NOMO-1 treated with dmso at 0.1 percent for 144 hours (cell line): ENCODE measurements at regions not wholly inside any gene's neighbourhood (a gene's known extent, or its start where the extent isn't known, plus 50 kb on each side); places are given as distances from the start of the nearest gene placed in this dataset.
"Not testable (repeated sequence)": the region's sequence is repeated elsewhere in the genome, so short reads cannot be mapped to it uniquely, and the experiment has no call there.

Experiments used
- DNase-seq: peaks from one replicate; lab custom pipeline; 2025; ENCODE audit not compliant: unreplicated experiment; lab: John Stamatoyannopoulos, UW

DNA sequence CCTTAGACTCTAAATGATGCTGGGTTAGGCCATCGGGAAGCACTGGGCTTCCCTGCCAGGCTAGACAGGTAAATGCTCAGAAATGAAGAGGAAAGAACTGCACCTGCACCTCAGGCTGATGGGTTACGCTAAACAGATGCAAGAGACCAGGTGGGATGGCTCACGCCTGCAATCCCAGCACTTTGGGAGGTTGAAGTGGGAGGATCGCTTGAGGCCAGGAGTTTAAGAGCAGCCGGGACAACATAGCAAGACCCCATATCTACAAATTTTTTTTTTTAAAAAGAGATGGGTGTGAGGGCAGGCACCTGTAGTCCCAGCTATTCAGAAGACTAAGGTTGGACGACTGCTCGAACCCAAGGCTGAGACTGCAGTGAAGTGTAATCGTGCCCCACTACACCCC, 634.7 kb downstream of the UQCRFS1 start:
- no peak for DNase-seq

DNA sequence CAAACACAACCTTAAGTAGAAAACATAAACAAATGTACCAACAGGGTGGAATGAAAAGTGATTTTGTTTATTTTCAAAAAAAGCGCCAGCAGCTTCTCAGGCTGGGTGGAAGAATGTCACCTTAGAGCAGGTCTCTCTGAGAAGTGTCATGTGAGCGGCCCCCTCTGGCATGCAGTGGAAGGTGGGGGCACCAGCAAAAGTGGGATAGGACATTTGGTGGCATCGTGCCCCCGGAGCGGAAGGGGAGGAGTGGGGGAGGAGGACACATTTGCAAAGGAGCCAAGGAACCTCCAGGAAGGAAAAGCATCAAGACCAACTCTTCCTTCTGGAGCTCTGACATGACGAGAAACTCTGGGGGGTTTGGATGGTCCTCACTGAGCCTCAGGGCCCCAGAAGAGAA, 635.3 kb downstream of the UQCRFS1 start:
- DNase-seq: no peak

DNA sequence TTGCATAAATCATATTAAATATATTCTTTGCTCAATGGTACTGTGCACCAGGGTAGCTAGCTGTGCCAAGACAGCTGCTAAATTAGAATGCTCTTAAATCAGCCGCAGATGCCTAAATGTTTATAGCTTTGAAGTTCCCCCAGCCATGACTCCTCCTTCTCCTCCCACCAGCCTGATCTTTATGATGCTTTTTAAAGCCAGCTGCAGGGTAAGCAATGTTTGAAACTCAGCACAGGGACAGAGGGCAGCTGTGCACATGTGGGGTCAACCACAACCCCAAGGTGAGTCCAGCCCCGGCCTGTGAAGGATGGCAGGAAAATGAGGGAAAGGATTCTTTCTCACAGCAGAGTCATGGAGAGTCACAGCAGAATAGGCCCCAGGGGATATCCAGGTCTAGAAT, 635.7 kb downstream of the UQCRFS1 start:
- no peak for DNase-seq

DNA sequence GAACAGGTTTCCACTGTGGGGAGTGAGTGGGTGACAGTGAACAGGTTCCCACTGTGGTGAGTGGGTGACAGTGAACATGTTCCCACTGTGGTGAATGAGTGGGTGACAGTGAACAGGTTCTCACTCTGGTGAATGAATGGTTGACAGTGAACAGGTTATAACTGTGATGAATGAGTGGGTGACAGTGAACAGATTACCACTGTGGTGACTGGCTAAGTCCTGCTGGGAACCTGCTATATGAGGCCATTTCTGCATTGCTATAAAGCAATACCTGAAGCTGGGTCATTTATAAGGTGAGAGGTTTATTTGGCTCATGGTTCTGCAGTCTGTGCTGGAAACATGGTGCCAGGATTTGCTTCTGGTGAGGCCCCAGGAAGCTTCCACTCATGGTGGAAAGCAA, 637.1 kb downstream of the UQCRFS1 start:
- DNase-seq: no peak

DNA sequence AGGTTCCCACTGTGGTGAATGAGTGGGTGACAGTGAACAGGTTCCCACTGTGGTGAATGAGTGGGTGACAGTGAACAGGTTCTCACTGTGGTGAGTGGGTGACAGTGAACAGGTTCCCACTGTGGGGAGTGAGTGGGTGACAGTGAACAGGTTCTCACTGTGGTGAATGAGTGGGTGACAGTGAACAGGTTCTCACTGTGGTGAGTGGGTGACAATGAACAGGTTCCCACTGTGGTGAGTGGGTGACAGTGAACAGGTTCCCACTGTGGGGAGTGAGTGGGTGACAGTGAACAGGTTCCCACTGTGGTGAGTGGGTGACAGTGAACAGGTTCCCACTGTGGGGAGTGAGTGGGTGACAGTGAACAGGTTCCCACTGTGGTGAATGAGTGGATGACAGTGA, 637.6 kb downstream of the UQCRFS1 start:
- not testable (repeated sequence) for DNase-seq

DNA sequence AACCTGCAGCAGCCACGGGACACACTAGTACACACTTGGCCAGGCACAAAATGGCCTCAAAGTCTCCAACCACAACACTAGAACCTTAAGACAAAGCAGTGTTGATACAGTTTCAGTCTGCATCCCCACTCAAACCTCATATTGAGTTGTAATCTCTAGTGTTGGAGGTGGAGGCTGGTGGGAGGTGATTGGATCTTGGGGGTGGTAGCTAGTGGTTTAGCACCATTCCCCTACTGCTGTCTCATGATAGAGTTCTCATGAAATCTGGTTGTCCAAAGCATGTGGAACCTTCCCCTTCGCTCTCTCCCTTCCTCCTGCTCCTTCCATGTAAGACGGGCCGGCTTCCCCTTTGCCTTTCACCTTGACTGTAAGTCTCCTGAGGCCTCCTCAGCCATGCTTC, 638.7 kb downstream of the UQCRFS1 start:
- DNase-seq: no peak

DNA sequence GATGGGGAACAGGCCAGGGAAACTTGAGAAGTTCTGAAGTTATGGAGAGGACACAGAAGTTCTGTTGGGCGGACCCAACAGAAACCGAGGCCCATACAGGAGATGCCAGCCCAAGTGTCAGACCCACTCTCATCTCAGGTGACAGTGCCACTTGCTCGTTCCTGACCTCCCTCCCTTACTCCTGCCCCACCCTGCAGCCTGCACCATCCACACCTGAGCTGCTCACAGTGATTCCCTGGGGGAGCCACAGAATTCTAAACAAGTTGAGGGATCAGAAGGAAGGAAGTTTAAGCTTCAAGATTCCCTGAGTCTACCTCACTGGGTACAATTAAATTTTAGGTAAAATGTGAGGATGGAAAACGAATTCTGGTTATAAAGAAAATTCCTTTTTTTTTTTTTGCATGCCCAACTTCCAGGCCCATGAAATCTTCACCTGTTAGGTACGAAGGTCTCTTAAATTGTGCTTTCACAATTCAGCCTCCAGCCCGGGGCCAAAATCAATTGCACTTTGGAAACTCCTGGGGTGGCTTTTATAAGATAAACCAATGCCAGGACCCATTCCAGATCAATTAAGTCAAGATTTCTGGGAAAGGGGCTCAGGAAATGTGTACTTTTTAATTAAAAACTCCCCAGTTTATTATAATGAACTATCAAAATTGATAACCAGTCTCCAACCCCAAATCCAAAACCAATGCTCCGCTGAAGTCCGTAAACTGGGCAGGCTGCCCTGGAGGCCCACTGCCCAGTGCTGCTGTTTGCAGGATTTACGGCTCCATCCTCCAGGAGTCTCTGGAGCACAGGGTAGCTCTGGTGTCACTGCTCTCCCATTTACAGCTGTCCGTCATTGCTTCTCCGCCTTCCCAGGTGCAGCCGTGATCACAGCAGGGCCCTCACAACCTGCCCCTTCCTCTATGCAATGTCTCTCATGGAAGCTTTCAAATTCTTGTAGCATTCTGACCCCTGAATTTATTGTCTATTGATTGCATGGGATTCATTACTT, 643.5 kb downstream of the UQCRFS1 start:
- DNase-seq: no peak

DNA sequence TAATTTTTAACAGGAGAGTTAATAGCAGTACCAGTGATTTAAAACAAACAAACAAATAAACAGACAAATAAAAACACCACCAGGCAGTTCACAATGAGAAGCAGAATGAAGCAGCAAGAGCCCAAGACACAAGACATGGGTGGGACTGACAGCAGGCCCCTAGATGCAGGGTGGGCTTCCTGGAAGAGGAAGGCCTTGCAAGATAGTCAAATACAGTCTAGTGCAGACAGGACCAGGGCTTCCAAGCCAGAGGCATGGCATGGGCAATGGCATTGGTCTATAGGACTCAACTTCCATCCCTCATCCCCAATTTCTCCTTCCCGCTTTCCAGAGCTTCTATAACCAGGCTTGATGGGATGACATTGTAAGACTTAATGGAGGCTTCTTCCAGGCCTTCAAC, 645.1 kb downstream of the UQCRFS1 start:
- no peak for DNase-seq

DNA sequence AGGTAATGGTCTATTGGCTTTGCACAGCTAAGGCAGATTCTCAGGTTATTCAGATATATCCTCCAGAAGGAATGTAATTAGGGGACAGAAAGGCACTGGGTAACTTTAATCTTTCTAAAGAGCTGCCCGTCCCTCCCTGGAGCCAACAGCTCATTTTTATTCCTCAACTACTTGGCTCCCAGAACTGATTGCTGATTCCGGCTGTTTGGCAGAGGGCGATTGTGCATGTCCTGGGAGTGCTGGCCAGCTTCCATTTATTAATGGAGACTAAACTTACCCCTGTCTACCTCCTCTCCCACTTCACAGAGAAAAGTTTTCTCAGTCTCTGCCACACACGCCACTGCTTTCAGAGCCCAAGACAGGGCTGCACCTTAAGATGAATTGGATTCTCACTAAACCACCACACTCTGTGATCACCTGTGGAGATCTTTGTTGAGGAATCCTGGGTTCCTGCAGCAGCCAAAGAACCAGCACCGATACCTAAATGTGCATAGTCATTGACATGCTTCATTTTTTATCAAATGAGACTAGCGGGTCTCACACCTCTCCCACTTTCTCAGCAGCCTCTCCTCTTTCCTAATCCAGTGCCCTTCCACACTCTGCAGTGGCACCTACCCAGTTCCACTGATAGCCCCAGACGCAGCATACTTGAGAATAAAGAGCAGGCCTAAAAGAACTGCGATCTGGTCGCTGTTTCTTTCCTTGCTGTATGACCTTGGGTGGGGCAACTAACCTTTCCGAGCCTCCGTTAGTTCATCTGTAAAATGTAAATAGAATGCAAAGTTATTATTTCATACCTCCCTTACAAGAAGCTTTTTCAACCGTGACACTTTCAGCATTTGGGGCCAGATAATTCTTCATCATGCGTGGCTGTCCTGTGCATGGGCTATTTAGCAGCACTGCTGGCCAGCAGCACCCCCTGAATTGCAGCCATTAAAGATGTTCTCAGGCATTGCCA, 648.7 kb downstream of the UQCRFS1 start:
- DNase-seq: no peak

DNA sequence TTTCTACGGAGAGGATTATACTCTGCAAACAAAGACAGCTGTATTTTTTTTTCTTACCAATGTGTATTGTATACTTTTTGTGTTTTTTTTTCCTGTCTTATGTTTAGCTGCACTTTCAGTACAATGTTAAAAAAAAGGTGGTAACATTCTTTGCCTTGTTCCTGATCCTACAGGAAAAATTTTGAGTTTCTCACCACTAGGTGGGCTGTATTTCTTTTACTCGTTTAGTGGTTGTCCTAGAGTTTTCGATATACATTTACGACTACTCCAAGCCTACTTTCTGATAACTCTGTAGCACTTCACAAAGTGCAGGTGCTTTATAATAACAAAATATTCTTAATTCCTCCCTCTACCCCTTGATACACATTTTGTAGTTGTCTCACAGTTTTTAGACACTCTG, 652.2 kb downstream of the UQCRFS1 start:
- no peak for DNase-seq

DNA sequence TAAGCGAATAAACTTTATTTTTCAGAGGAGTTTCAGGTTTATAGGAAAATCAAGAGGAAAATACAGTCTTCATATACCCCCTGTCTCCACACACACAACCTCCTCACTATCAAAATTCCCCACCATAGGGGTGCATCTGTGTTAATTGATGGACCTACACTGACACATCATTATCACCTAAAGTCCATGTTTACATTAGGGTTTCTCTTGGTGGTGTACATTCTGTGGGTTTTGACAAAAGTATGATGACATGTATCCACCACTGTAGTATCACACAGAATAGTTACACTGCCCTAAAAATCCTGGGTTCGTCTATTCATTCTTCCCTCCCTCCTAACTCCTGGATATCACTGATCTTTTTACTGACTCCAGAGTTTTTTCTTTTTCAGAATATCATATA, 654.2 kb downstream of the UQCRFS1 start:
- DNase-seq: no peak

DNA sequence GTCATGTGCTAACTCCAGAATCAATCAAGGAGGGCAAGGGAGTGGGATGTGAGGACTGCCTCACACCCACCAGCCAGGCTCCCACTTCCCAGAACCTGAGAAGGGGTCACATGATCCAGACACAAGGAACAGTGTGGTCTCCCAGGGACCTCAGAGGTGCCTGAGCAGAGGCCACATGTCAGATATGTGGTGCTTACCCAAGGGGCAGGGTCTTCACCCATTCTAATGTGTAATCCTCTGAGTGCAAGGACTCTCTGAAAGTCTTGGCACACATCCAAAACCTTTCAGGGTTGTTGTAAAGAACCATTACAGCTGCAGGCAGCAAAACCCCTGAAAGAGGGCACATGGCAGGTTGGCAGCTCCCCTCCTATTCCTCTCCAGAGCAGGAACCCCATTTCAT, 656.6 kb downstream of the UQCRFS1 start:
- DNase-seq: no peak

DNA sequence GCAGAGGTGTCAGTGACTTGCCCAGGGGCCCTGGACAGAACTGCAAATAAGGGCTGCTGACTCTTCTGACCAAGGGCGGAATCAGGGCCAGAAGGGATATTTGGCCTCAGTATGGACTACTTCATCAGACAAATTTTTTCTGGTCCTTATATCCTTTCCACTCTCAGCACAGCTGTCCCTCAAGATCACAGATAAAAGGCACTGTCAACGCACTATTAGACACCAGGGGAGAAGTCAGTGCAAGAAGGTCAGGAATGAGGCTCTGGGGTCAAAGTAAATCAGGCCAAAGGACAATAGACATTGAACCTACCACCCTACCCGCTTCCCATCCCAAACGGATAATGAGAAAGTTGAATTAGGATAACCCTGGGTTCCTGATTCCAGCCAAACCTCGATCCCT, 657.6 kb downstream of the UQCRFS1 start:
- DNase-seq: no peak

DNA sequence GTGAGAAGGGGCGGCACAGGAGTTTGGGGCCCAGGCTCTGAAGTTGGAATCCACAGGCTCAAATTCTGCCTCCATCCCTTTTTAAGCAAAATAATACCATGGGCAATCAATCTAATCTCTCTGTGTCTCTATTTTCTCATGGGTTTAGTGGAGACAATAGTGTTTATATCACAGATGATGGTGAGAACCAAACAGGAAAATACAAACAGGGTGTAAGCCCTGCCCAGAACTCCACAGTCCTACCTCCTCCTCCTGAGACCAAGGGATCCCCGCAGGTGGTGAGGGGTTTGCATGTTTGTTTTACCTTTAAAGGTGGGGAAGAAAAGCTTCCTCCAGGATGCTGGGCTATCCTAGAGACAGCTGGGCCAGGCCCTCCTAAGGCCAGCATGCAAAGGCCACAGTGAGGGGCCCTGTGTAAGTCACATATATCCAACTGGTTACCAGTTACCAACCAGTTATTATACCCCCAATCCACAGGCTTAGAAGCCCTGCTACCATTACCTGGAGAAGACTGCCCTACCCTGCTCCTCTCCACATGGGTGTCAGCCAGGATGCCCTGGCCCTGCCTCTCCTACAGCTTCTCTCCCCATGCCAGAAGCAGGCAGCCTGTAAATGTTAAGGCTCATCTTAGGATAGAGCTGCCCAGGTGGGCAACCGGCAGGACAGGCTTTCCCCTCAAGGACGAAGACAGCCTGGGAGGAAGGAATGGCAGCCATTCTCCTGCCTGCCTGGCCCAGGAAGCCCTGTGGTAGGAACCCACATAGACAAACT, 658.4 kb downstream of the UQCRFS1 start:
- DNase-seq: no peak

DNA sequence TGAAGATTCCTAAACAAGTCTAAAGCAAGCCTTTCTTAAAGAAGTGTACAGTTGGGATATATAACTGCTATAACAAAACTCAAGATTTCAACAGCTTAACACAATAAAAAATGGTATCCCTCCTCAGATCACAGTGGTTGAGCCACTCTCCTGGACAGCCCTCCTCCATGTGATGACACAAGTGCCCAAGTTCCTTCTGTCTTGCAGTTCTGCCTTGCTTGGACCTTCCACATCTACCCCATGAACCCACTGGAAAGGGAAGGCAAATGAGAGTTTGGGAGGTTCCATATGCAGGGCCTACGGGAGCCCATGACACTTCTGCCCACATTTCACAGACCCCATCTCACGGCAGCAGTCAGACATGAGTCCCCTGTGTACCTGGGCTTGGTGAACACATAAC, 659.2 kb downstream of the UQCRFS1 start:
- no peak for DNase-seq

DNA sequence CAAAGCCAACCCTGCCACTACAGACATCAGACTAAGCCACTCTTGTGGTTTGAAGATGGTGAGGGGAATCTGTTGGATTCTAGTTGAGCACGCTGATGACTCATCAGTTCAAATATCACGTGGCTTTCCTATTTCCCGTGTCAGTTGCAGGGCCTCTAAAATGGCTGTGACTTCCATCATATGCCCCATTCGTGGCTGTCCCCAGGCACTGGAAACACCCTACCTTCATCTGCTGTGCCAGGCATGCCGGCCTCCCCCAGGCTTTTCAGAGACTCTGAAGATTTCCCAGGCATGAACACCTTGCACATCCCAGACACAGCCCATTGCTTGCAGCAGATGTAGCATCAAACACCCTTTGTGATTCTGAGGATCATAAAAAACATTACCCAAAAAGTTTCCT, 659.9 kb downstream of the UQCRFS1 start:
- DNase-seq: no peak

DNA sequence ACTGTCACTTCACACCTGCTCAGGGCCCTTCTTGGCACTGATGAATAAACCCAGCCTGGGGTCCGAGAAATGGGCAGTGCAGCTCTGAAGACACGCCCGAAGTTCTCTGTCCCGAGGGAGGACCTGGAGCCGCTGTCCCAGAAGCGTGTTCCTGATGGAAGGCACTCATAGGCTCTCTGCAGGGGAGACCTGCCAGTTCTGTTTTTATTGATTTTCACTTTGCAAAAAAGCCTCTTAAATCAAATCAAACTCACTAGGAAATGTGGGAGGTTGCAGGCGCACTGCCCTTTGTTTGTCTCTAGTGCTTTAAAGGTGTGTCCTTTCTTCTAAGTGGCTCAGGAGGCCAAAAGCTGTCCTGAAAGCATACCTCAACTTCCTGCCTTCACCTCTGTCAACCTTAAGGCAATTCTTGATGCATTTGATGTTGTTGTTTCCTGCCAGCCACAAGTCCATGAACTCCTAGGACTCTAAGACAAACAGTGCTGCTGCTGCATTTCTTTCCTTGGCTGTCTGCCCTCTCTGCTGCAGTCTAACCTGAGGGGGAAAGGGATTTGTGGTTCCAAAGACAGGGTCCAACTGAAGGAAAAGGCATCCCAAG, 663.2 kb downstream of the UQCRFS1 start:
- DNase-seq: no peak

DNA sequence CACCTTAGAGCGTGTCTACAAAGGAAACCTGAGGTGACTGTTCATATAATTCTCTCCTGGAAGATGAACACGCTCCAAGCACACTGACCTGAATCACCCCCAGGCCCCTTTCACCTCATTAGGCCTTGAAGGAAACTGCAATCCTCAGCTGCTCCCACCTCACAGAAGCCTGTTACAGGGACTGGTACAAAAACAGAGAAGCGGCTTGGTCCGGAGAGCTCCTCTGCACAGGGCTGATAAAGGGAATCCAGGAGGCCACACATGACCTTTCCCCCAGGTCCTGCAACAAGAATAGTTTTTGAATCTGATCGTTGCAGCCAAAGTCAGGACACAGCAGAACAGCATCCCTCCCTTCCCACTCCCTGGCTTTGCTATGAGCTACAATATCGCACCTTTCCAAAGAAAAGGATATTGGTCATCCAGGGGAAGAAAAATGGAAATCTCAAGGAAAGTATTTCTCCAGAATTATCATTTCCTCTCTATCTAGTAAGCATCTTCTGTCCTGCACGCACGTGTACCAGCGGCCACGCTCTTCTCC, 666.7 kb downstream of the UQCRFS1 start:
- no peak for DNase-seq

DNA sequence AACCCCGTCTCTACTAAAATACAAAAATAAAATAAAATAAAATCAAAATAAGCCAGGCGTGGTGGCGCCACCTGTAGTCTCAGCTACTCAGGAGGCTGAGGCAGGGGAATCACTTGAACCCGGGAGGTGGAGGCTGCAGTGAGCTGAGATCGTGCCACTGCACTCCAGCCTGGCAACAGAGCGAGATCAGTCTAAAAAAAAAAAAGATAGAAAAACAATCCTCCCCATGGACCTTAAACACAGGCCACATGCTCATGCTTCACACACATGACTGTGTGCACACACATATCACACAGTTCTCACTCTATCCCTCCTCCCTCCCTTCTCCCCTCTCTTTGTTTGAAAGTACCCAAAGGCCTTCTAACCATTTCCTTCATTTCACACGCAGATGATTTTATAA, 667.6 kb downstream of the UQCRFS1 start:
- not testable (repeated sequence) for DNase-seq
